ENCODE measurements at regions not wholly inside any gene's neighbourhood (a gene's known extent, or its start where the extent isn't known, plus 50 kb on each side); places are given as distances from the start of the nearest gene placed in this dataset.

DNA sequence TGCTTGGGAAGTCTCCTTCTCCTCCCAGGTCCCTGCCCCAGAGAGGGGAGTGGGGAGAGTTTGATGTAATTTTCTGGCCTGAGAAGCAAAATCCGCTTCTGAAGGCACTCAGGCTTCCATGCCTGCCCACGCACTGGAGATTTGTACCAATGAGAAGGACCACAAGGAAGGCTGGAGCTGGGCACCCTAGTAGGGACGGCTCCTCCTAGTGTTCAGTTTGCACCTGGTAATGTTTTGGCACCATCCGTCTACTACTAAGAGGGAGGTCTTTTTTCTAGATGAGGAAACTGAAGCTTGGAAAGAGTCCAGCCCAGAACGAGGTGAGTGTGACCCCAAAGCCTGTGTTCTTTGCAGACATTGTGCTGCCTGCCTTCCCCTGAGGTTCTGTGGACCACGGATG is 83.6 kb upstream of the NLRP1 start:
- no peak for TF ChIP-seq POLR2AphosphoS5 (IDR thresholded peaks at IDR 0.05; ENCODE audit: low read depth, low read length)
- no peak for TF ChIP-seq SPI1 (IDR thresholded peaks at IDR 0.05; ENCODE audit: low read depth, low read length)
- no peak for TF ChIP-seq POLR2A (IDR thresholded peaks at IDR 0.05; ENCODE audit: low read depth, low read length)
